ENCODE measurements at regions not wholly inside any gene's neighbourhood (a gene's known extent, or its start where the extent isn't known, plus 50 kb on each side); places are given as distances from the start of the nearest gene placed in this dataset.
"Not testable (repeated sequence)": the region's sequence is repeated elsewhere in the genome, so short reads cannot be mapped to it uniquely, and the experiment has no call there.

DNA sequence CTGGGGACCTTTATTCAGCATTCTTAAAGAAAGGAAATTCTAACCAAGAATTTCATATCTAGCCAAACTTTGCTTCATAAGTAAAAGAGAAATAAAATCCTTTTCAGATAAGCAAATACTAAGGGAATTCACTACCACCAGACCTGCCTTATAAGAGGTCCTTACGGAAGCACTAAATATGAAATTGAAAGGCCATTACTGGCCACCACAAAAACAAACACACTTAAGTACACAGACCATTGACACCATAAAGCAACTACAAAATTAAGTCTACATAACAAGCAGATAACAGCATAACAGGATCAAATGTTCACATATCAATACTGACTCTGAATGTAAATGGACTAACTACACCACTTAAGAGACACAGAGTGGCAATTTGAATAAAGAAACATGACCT, 361.4 kb upstream of the POU5F2 start:
- intact Hi-C loops (cut with DNase I, micrococcal nuclease), result no loop called here

GRCh38 chr5:94097384-94097783, 356.0 kb upstream of the POU5F2 start:
- H3K4me3 Mint-ChIP-seq; intact Hi-C loops (cut with DNase I, micrococcal nuclease); ATAC-seq; POLR2A ChIA-PET; DNase-seq; H3K27me3 Mint-ChIP-seq: not testable (repeated sequence)
- peaks cover 43% of the 10 kb centered on the region for H3K36me3 Mint-ChIP-seq (ENCODE audit: low read depth)
- CTCF ChIA-PET, result interaction anchor here (1.4 kb wide), 1 partner anchor 10 kb away, joined by 5 read pairs; no protein-coding TSS in a partner anchor
- H3K27ac Mint-ChIP-seq, result peak overlapping the region; percentile 20
- peaks cover 35% of the 10 kb centered on the region for H3K9me3 Mint-ChIP-seq (ENCODE audit: low read depth)
- H3K4me1 Mint-ChIP-seq, result peaks cover 41% of the 10 kb centered on the region

More for the DNA sequence above, 361.4 kb upstream of the POU5F2 start:
- H3K9me3 Mint-ChIP-seq (ENCODE audit: low read depth), result peaks cover 43% of the 10 kb centered on the region
- H3K36me3 Mint-ChIP-seq (ENCODE audit: low read depth), result peaks cover 59% of the 10 kb centered on the region
- H3K27me3 Mint-ChIP-seq, result no peaks in the 10 kb centered on the region
- DNase-seq (no peak), ATAC-seq (no peak)
- H3K4me1 Mint-ChIP-seq, result peaks cover 56% of the 10 kb centered on the region
- no peak overlapping the region for H3K27ac Mint-ChIP-seq
- POLR2A ChIA-PET, result no interaction called here
- CTCF ChIA-PET, result no interaction called here
- no peak overlapping the region for H3K4me3 Mint-ChIP-seq

- Mint-ChIP-seq H3K27me3 (no peaks in the 10 kb centered on the region), H3K36me3 (ENCODE audit: low read depth) (peaks cover 33% of the 10 kb centered on the region), H3K4me1 (peaks cover 36% of the 10 kb centered on the region), H3K4me3 (no peak overlapping the region), H3K9me3 (ENCODE audit: low read depth) (peaks cover 27% of the 10 kb centered on the region), H3K27ac (no peak overlapping the region)
- ChIA-PET POLR2A (no interaction called here), CTCF (no interaction called here)
- intact Hi-C loops (cut with DNase I, micrococcal nuclease), result no loop called here
- ATAC-seq, result no peak
- DNase-seq, result no peak
Measured at GRCh38 chr5:94094793-94095441, 353.5 kb upstream of the POU5F2 start.

- ATAC-seq (no peak), DNase-seq (no peak)
- Mint-ChIP-seq H3K27me3 (no peaks in the 10 kb centered on the region), H3K27ac (no peak overlapping the region), H3K9me3 (ENCODE audit: low read depth) (peaks cover 23% of the 10 kb centered on the region), H3K4me3 (no peak overlapping the region), H3K4me1 (peaks cover 25% of the 10 kb centered on the region), H3K36me3 (ENCODE audit: low read depth) (peaks cover 22% of the 10 kb centered on the region)
- POLR2A ChIA-PET, result no interaction called here
- intact Hi-C loops (cut with DNase I, micrococcal nuclease), result no loop called here
- CTCF ChIA-PET, result interaction anchor here (0.6 to 1.1 kb wide), 2 partner anchors 57 to 386 kb away, joined by 3 to 4 read pairs; no protein-coding TSS in a partner anchor
Measured at GRCh38 chr5:94093300-94093699, 351.9 kb upstream of the POU5F2 start.

DNA sequence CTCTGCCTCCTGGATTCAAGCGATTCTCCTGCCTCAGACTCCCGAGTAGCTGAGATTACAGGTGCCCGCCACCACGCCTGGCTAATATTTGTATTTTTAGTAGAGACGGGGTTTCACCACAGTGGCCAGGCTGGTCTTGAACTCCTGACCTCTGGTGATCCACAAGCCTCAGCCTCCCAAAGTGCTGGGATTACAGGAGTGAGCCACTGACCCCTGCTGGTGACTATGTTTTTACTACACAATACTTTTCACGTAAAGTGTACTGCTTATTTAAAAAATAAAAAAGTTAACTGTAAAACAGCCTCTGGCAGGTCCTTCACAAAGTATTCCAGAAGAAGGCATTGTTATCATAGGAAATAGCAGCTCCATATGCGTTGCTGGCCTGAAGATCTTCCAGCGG, 345.2 kb upstream of the POU5F2 start:
- intact Hi-C loops (cut with DNase I, micrococcal nuclease); ATAC-seq; H3K27me3 Mint-ChIP-seq; H3K27ac Mint-ChIP-seq; H3K36me3 Mint-ChIP-seq (ENCODE audit: low read depth); H3K4me1 Mint-ChIP-seq; H3K9me3 Mint-ChIP-seq (ENCODE audit: low read depth); DNase-seq; H3K4me3 Mint-ChIP-seq: not testable (repeated sequence)
- ChIA-PET POLR2A (interaction anchor here (1.0 kb wide), 1 partner anchor 505 kb away, joined by 4 read pairs; no protein-coding TSS in a partner anchor), CTCF (interaction anchor here (0.8 to 1.5 kb wide), 4 partner anchors 10 to 106 kb away, joined by 3 to 5 read pairs (median 4); no protein-coding TSS in a partner anchor)

DNA sequence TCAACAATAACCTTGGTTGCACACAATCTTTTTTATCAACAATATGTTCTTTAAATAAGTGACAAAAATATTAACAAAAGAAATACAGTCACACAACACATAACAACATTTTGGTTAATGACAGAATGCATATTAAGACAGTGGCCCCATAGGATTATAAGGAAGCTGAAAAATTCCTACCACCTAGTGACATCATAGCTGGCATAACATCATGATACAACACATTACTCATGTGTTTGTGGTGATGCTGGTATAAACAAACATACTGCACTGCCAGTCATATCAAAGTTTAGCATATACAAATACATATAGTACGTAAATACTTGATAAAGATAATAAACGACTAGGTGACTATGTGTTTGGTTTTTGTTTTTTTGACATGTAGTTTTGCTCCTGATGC, 344.8 kb upstream of the POU5F2 start:
- Mint-ChIP-seq H3K36me3 (ENCODE audit: low read depth) (peaks cover 4% of the 10 kb centered on the region), H3K4me1 (peaks cover 10% of the 10 kb centered on the region), H3K27me3 (no peaks in the 10 kb centered on the region), H3K4me3 (no peak overlapping the region), H3K27ac (no peak overlapping the region), H3K9me3 (ENCODE audit: low read depth) (no peaks in the 10 kb centered on the region)
- ATAC-seq, result no peak
- DNase-seq, result no peak
- intact Hi-C loops (cut with DNase I, micrococcal nuclease), result no loop called here
- ChIA-PET POLR2A (no interaction called here), CTCF (no interaction called here)

DNA sequence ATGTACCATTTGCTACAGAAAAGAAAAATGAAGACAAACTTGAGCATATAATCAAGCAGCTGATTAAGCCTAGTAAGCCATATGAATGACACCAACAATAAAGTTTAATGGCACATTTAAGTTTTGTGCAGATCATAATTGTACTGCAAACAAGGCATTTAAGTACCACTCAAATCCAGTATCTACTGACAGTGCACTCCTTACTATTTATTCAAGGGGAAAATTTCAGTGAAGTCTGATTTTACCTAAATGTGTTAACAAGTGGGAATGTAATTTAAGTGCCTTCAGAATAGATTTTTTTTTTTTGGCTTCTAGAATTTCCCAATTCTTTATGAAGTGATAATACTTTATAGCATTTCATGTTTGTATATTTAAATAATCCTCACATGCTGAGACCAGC, 341.0 kb upstream of the POU5F2 start:
- intact Hi-C loops (cut with DNase I, micrococcal nuclease), result no loop called here
- CTCF ChIA-PET, result no interaction called here
- peaks cover 4% of the 10 kb centered on the region for H3K36me3 Mint-ChIP-seq (ENCODE audit: low read depth)
- POLR2A ChIA-PET, result no interaction called here
- DNase-seq (no peak), ATAC-seq (no peak)
- H3K27me3 Mint-ChIP-seq, result no peaks in the 10 kb centered on the region
- H3K4me1 Mint-ChIP-seq, result peaks cover 12% of the 10 kb centered on the region
- no peaks in the 10 kb centered on the region for H3K9me3 Mint-ChIP-seq (ENCODE audit: low read depth)
- no peak overlapping the region for H3K27ac Mint-ChIP-seq
- no peak overlapping the region for H3K4me3 Mint-ChIP-seq

GRCh38 chr5:94081088-94081487, 339.7 kb upstream of the POU5F2 start:
- Mint-ChIP-seq H3K27ac (no peak overlapping the region), H3K4me1 (peaks cover 16% of the 10 kb centered on the region), H3K9me3 (ENCODE audit: low read depth) (no peaks in the 10 kb centered on the region), H3K27me3 (no peaks in the 10 kb centered on the region), H3K4me3 (no peak overlapping the region), H3K36me3 (ENCODE audit: low read depth) (peaks cover 4% of the 10 kb centered on the region)
- no peak for DNase-seq
- ChIA-PET CTCF (no interaction called here), POLR2A (no interaction called here)
- intact Hi-C loops (cut with DNase I, micrococcal nuclease), result no loop called here
- ATAC-seq, result no peak

- H3K9me3 Mint-ChIP-seq (ENCODE audit: low read depth), result no peaks in the 10 kb centered on the region
- H3K36me3 Mint-ChIP-seq (ENCODE audit: low read depth), result no peaks in the 10 kb centered on the region
- H3K4me1 Mint-ChIP-seq, result peaks cover 19% of the 10 kb centered on the region
- intact Hi-C loops (cut with DNase I, micrococcal nuclease), result no loop called here
- H3K27ac Mint-ChIP-seq, result no peak overlapping the region
- CTCF ChIA-PET, result no interaction called here
- no peak for ATAC-seq
- H3K4me3 Mint-ChIP-seq, result no peak overlapping the region
- no peaks in the 10 kb centered on the region for H3K27me3 Mint-ChIP-seq
- DNase-seq, result no peak
- POLR2A ChIA-PET, result interaction anchor here (0.5 kb wide), 1 partner anchor 16 kb away, joined by 4 read pairs; no protein-coding TSS in a partner anchor
Measured at GRCh38 chr5:94080390-94080789, 339.0 kb upstream of the POU5F2 start.

DNA sequence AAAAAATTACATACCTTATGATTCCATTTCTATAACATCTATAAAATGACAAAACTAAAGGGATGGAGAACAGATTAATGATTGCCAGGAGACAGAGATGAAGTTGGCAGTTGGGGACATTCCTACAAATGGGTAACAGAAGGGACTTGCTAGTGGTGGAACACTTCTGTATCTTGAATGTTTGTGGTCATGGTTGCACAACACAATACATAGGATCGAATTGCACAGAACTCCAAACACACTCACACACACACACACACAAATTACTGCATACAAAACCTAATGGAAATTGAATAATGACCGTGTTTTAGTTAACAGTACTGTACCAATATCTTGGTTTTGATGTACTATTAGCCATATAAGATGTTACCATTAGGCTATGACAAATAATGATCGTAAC, 330.7 kb upstream of the POU5F2 start:
- Mint-ChIP-seq H3K4me1 (peaks cover 18% of the 10 kb centered on the region), H3K27me3 (no peaks in the 10 kb centered on the region), H3K36me3 (ENCODE audit: low read depth) (peaks cover 39% of the 10 kb centered on the region), H3K27ac (no peak overlapping the region), H3K4me3 (no peak overlapping the region), H3K9me3 (ENCODE audit: low read depth) (peaks cover 12% of the 10 kb centered on the region)
- POLR2A ChIA-PET, result no interaction called here
- intact Hi-C loops (cut with DNase I, micrococcal nuclease), result no loop called here
- CTCF ChIA-PET, result no interaction called here
- ATAC-seq (no peak), DNase-seq (no peak)

GRCh38 chr5:94066437-94067207, 325.2 kb upstream of the POU5F2 start:
- Mint-ChIP-seq H3K27me3 (no peaks in the 10 kb centered on the region), H3K36me3 (ENCODE audit: low read depth) (peaks cover 54% of the 10 kb centered on the region), H3K4me1 (peaks cover 24% of the 10 kb centered on the region), H3K27ac (no peak overlapping the region), H3K9me3 (ENCODE audit: low read depth) (peaks cover 45% of the 10 kb centered on the region), H3K4me3 (no peak overlapping the region)
- DNase-seq (no peak), ATAC-seq (no peak)
- POLR2A ChIA-PET, result no interaction called here
- intact Hi-C loops (cut with DNase I, micrococcal nuclease), result no loop called here
- CTCF ChIA-PET, result no interaction called here

- DNase-seq (no peak), ATAC-seq (no peak)
- POLR2A ChIA-PET, result no interaction called here
- no peak overlapping the region for H3K4me3 Mint-ChIP-seq
- H3K27ac Mint-ChIP-seq, result no peak overlapping the region
- CTCF ChIA-PET, result no interaction called here
- H3K36me3 Mint-ChIP-seq (ENCODE audit: low read depth), result peaks cover 50% of the 10 kb centered on the region
- no peaks in the 10 kb centered on the region for H3K27me3 Mint-ChIP-seq
- intact Hi-C loops (cut with DNase I, micrococcal nuclease), result no loop called here
- H3K9me3 Mint-ChIP-seq (ENCODE audit: low read depth), result peaks cover 40% of the 10 kb centered on the region
- peaks cover 19% of the 10 kb centered on the region for H3K4me1 Mint-ChIP-seq
Measured at GRCh38 chr5:94064025-94064424, 322.6 kb upstream of the POU5F2 start.

Data from activated CD4-positive, alpha-beta T cell treated with anti-CD3 and anti-CD28 coated beads for 36 hours (primary cell).